Activated CD4-positive, alpha-beta T cell treated with anti-CD3 and anti-CD28 coated beads for 48 hours (primary cell): ENCODE measurements at regions not wholly inside any gene's neighbourhood (a gene's known extent, or its start where the extent isn't known, plus 50 kb on each side); places are given as distances from the start of the nearest gene placed in this dataset.

ENCODE experiments used
- DNase-seq: peaks from one replicate; pipeline ENCODE4 v3.0.0-alpha.2; 2020

DNA sequence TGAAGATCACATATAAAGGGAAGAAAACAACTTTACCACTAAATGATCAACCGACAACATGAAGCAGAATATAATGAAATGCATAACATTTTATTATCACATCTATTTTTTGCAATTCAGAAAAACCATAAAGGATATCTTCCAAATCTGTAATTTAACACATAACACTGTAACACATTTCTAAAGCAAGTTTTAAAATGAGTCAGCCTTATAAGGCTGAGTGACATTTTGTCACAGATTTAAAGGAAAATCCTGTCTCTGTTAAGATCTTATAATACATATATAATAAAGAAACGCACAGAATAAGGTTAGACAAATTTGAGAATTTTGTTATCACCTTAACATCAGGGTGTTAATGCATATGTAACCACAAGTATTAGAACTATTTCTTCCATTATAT lies 198.4 kb upstream of the RASA1 start:
- no peak for DNase-seq

DNA sequence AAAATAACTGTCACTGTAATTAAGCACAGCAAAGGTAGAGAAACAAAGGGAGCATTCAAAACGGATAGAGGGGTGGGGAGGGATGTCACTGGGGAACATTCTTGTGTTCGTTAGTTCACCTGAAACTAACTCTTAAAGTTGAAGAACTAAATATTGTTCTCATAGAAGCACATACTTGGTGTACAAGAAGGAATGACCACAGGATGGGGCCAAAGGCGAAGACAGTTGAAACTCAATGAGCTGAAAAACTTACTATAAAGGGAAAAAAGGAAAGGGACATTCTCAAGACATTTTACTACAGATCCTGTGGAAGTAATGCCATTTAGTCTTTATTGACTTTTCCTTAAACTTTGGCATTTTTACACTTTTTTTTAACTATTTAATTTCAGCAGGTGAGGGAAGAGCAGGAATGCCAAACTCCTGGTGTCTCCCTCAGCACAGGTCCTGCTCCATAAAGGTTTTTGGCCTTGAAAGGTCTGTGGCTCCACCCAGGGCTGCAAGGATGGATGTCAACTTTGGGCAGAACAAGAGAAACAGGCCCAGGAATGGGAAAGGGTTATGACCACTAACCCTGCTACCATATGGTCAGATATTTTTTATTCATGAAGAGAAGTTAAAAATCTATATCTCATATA lies 197.6 kb upstream of the RASA1 start:
- DNase-seq: no peak

DNA sequence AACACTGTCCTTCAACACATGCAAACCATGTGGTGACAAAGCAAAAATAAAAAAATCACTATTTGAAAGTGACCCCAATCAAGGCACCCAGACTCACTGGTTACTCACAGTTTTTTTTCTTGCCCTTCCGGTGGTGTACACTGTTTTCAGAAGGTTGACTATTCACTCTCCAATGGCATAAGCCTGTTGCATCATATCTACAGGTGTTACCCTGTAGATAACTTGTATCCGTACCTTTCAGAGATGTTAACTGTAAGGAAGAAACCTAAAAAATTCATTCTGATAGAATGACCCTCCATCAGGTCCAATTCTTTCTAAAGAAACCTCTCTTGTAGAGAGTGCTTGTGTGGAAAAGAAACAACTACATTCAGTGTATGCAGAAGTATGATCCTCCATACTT lies 193.6 kb upstream of the RASA1 start:
- no peak for DNase-seq

DNA sequence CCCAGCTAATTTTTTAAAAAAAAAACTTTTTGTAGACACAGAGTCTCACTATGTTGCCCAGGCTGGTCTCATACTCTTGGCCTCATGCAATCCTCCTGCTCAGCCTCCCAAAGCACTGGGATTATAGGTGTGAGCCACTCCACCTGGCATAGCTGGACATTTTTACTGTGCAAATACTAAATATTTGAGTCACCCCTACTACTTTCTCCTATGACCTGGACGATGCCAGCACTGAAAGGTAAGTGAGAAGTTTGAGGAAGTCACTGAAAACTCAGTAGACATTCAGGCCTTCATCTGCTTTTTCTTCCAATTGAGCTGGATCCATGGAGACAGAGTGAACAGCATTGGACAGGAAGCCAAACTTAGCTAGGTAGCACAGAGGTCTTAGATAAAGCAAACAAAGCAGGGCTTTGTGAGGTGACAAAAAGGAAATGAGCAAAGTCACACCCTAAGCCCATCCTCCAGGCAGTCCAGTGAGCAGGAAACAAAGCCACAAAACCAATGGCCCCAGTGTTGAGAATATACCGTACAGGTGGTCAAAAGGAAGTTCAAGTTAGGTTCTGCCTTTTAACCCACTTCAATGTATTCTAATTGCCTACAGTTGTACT lies 192.6 kb upstream of the RASA1 start:
- no peak for DNase-seq

DNA sequence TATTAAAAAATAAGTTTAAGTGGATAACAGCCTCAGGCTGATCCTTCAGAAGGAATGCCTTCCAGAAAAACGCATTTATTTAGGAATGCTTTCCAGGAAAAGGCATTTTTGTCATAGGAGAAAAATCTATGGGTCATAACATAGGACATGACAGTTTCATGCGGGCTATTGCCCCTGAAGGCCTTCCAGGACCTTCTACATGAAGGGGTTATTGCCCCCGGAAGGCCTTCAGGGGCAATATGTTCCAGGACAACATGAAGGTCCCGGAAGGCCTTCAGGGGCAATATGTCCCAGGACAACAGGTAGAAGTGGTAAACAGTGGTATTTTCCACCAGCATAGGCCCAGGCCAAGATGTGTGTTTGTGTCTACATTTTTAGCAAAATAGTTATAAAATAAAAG lies 191.3 kb upstream of the RASA1 start:
- DNase-seq: no peak

DNA sequence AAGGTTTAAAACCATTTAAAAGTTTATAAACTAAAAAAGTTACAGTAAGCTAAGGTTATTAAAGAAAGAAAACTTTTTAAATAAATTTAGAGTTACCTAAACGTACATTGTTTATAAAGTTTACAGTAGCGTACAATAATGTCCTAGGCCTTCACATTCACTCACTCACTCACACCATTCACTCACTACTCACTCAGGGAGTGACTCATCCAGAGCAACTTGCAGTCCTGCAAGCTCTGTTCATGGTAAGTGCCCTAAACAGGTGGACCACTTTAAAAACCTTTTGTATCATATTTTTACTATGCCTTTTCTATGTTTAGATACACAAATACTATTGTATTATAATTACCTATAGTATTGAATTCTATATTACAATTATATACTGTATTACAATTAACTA lies 190.8 kb upstream of the RASA1 start:
- DNase-seq: no peak

DNA sequence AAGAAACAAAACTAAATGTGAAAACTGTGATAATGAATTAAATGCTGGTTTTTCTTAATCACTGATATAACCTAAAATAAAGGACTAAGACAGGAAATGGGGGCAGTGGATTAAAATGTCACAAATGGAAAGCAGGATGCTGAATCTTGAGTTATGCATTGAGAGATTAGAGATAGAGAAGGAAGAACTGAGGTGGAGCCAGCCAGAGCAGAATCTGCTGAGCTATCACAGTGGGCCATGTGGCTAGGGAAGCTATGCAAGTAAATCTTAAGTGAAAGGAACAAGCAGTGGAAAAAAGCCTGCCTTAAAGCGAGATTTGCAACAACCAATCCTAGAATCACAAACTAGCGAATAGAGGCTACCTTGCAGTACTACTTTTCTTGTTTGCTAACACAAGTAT lies 188.5 kb upstream of the RASA1 start:
- DNase-seq: no peak

DNA sequence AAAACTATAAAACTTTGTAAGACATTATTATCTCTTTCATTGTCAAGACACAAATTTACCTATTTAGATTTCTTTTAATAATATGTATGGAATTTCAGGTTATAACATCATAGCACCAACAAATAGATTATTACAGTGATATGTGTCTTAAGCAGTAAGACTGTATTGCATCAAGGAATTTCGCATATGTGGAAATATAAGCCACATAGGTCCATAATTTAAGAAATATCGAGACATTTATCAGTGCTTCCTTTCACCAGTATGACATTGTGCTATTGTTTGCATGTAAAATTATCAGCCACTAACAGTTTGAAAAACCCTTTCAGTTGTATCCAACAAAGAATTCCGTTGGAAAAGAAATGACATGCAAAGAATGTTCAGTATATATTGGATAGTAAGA lies 186.7 kb upstream of the RASA1 start:
- no peak for DNase-seq

DNA sequence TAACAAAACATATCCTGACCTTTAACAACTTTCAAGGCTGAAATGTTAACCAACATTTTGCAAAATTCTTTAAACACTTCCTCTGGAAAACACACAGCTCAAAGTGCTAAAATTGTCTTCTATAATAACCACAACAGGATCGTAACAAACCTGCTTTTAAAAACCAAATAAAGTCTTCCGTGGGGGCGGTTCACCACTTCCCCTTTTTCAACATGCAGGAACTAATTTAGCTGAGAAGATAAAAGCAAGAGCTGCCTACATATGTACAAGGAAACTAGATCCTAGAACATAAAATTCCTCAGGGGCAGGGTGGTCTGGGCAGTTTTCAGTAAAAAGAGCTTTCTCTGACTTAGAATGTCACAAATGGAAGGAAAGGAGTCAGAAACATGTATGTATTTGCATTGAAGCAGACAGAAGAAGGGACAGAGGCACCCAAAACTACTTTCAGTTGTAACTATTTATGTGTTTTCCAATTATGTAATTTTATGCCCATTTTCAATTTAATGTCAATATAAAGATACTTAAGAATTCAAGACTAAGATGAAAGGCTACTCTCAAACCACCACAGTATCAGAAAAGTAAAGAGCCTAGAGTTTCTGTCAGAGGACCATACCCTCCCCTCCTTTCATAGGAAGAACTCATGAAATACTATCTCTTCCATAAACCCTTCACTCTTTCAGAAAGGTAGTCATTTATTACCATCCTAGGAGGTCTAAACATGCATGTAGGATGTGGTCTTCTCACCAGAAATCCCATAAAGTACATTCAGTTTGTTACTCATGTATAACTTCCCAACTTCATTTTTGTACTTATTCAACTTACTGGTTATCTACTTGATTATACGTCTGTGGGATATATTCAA lies 185.9 kb upstream of the RASA1 start:
- DNase-seq: peak; percentile 30

DNA sequence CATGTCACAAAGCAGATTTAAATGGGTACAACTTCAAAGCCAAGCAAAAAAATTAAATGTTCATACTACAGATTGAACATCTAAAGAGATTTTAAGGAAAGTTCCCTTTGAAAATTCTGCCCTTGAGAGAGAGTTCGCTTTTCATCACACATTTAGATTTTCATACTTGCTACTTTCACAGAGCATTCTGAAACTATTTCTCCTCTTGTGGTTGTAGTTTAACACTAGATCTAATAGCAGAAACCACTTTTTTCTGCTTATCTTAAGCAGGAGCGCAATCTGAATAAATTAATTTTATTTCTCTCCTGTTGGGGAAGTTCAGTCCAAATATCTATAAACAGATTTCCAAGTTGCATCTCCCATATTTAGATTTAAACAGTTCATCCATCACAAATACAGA lies 173.3 kb upstream of the RASA1 start:
- DNase-seq: no peak

DNA sequence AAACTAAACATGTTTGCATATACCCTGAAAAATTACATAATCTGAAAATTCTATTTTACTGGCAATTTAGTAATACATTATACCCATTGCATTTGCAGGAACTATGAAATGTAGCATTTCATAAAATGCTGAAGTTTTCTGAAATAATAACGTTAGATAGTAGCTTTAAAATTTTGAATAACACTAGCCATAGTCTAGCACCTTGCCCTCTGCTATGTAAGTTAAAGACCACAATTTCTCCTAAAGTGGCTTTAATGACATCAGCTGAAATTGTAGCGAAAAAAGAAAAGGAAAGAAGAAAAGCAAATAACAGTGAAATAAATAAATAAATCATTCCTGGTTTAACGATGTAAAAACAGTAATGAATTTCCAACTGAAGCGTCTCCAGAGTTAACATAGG lies 172.8 kb upstream of the RASA1 start:
- no peak for DNase-seq

DNA sequence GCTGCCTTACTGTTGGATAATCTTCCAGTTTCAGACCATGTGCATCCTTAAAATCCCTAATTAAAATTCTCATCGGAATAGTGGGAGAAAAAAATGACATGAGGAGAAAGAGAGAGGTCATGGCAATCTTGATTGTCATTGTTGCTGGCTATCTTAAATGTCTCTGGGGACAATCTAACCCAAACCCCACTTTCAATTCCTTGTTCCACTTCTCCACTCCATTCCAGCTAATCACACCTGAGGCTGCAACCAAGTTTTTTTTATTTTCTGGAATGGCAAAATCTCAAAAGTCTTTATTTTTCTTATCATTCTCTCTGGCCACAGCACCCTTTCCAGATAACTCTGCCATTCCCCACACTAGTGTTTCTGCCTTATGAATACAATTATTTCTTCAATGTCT lies 171.9 kb upstream of the RASA1 start:
- no peak for DNase-seq

DNA sequence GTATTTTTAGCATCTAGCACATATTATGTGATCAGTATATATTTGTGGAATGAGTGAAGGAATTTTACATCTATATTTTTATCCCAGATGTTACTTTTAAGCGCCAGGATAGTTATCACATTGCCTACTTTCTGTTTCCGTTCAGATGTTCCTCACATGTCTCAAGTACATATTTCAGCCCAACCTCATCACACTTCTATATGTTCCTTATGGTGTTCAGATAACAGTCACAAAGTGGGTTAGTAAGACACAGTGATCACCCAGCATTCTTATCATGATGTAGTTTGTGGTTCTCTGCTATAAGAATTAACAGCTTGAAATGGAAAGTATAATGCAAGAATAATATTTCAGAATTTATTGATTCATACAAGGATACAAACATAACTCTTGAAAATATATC lies 170.0 kb upstream of the RASA1 start:
- no peak for DNase-seq

DNA sequence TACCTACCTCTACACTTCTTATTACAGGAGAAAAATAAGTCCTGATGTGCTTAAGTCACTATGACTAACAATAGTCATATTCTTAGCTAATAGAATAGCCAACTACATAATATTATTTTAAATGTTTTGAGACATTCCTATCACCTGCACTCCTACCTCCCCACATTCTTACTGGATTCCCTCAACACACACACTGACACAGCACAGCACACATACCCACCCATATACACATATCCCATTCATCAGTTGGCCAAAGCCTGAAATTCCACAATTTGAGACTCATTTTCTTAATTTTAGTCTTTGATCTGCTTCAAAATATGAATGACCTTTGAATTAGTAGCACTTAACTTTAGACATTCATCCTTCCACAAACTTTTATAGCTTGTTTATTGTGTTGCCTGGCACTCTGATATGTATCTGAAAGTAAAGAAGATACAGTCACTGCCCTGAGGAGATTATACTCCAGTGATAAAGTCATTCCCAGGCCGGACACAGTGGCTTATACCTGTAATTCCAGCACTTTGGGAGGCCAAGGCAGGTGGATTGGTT lies 168.3 kb upstream of the RASA1 start:
- DNase-seq: no peak

DNA sequence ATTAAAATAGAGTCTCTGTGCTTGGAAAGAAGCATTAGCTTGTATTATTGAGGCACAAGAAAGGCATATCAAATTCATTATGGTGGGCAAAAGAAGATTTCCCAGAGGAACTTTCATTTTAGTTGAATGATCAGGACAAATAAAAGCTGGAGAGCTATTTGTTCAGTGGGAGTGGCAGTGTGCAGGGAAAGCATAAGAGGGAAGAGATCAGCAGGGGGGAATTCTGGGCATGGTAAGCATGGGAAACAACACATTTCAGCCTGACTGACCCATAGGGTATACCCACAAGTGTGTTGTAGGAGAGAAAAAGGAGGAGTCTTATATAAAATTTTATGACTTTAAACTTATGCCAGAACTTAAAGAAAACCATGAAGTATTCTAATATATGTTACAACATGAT lies 167.7 kb upstream of the RASA1 start:
- DNase-seq: no peak

DNA sequence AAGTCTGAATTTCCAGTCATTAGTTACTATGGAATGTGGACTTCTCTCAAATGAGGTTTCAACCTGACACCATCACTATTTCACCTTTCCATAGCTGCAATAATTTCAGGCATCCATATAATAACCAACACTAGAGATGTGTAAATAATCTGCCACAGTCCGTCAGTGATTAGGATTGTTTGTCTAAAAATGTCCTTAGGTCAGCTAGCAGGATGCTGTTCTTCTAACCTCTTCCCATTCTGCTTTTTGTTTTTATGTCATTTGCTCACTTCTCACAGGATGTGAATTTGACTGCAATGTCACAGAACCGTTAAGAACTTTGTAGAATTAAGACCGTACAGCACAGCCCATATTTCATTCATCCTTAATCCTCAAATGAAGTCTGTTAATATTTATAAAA lies 166.4 kb upstream of the RASA1 start:
- DNase-seq: no peak

DNA sequence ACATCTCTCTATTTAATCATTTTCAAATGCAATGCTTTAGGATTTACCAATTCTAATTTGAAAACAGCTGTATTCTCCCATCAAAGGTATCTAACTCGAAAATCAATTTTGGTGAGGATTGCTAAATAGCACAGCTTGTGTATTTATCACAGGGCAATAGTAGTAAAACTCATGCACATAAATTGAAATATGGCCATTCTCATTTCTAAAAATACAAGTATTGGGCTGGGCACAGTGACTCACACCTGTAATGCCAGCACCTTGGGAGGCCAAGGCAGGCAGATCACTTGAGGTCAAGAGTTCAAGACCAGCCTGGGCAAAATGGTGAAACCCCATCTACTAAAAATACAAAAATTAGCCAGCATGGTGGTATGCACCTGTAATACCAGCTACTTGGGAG lies 164.8 kb upstream of the RASA1 start:
- DNase-seq: no peak

DNA sequence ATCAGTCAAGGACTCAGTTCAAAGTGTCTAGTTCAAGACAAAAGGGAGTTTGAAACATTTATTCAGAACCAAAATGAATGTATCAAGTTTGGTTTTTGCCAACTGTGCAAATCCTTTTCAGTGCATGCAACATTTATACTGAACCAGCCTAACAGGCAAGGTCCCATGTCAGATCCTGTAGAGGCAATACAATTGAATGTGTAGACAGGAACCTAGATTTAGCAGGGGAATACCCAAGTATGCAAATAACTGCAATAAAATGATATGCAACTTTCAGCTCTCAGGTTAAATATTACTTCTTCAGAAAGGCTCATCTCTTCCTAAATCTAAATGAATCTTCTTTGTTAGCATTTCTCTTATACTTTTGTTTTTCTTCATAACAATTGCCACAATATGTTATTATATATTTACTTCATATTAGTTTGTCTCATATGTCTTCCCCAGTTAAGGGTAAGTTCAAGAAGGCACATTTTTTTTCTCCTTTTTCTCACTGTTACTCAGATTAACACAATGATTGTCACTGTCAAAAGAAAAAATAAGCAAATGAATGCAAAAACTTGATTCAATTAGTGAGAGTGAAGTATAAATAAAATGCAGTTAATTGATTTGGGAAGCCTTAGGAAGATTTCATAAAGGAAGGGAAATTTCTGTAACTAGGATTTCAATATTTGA lies 163.9 kb upstream of the RASA1 start:
- no peak for DNase-seq

DNA sequence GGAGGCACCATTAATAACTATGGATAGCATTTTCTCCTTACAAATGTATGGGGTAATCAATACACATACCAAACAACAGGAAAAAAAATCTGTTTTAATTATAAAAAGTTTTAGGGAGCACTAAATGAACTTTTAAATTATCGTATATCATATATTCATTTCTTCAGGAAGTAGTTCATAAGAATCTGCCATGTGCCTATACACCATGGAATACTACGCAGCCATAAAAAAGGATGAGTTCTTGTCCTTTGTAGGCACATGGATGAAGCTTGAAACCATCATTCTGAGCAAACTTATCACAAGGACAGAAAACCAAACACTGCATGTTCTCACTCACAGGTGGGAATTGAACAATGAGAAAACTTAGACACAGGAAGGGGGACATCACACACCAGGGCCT lies 162.1 kb upstream of the RASA1 start:
- no peak for DNase-seq

DNA sequence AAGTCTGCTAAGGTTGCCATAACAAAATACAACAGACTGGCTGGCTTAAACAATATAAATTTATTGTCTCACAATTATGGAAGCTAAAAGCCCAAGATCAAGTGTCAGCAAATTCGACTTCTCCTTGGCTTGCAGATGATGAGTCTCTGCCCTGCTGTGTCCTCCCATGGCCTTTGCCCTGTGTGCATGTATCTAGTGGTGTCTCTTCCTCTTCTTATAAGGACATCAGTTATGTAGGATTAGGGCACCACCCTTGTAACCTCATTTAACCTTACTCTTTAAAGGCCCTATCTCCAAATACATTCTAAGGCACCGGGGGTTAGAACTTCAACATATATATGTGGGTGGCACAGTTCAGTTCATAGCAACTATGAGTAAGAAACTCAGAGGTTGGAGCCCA lies 157.9 kb upstream of the RASA1 start:
- DNase-seq: no peak

DNA sequence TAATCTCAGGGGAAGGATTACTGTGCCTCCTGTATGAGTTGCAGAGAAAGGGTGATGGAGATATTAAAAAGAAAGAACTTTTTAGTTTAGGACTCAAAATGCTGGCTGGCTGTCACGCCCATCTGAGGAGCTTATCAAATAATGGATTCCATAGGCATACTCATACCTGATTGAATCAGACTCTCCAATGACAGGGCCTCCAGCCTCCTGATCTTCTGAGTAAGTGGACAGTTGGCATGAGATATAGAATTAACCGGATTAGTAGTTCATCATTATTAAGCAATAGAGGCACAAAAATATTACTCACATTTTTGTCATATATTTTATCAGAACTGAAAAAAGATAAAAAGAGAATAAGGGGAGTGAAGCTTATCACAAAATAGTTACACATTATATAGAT lies 157.0 kb upstream of the RASA1 start:
- DNase-seq: no peak

DNA sequence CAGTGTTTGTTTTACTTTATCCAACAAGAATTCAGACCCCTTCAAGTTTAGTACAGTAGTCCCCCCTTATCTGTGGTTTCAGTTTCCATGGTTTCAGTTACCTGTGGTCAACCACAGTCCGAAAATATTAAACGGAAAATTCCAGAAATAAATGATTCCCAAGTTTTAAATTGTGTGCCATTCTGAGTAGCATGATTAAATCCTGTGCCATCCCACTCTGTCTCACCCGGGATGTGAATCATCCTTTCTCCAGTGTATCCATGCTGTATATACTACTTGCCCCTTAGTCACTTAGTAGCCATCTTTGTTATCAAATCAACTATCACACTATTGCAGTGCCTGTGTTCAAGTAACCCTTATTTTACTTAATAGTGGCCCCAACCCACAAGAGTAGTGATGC lies 153.8 kb upstream of the RASA1 start:
- no peak for DNase-seq

DNA sequence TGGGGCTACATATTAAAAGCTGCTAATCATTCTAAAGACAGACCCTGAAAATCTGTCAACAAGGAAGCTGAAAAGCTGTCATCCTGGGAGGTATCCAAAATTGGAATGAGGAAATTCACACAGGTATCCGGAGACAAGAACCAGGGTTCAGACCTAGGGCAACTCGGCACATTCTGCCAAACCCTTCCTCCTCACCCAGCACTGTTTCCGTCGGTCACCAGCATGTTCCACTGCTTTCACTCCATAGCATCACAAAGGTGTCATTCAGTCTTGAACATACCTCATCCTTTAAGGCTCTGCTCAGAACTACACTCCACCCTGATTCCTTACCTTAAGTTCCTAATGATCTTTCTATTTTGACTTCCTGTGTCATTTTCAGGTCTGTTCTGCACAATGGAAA lies 153.1 kb upstream of the RASA1 start:
- DNase-seq: no peak
